Neural cell (in vitro differentiated cells): ENCODE measurements at regions not wholly inside any gene's neighbourhood (a gene's known extent, or its start where the extent isn't known, plus 50 kb on each side); places are given as distances from the start of the nearest gene placed in this dataset.
A peak's percentile ranks its signal among the peaks of the same experiment; 100 is the strongest.

Experiments
- H2AFZ ChIP-seq: fragments of 200-600, 300-800 bp; sonication (generic), shearing (Covaris generic); 2 replicates; pipeline ENCODE4 v1.6.0; 2014; ENCODE audit warnings: low read depth, mild to moderate bottlenecking, antibody characterized with exemption, low read length, moderate library complexity
- H3F3A ChIP-seq: fragments of 200-600 bp; shearing (Covaris generic); 2 replicates; pipeline ENCODE4 v1.6.1; 2016; ENCODE audit warnings: mild to moderate bottlenecking, moderate library complexity, mixed read lengths, antibody characterized with exemption, low read length; ENCODE audit not compliant: insufficient read depth, poor library complexity, severe bottlenecking
- H3K27ac ChIP-seq: fragments of 200-600, 300-800 bp; sonication (generic), shearing (Covaris generic); 2 replicates; pipeline ENCODE4 v1.5.1; 2014; ENCODE audit warnings: mild to moderate bottlenecking, low read length, moderate library complexity
- H3K27me3 ChIP-seq: fragments of 300-800, 200-600 bp; sonication (generic), shearing (Covaris generic); 2 replicates; pipeline ENCODE4 v1.6.0; 2014; ENCODE audit warnings: mild to moderate bottlenecking, low read depth, low read length, moderate library complexity; ENCODE audit not compliant: insufficient read depth
- H3K36me3 ChIP-seq: fragments of 300-800, 200-600 bp; sonication (generic), shearing (Covaris generic); 2 replicates; pipeline ENCODE4 v1.5.1; 2014; ENCODE audit warnings: mild to moderate bottlenecking, antibody characterized with exemption, low read length, moderate library complexity; ENCODE audit not compliant: insufficient read depth
- H3K4me2 ChIP-seq: fragments of 300-800, 200-600 bp; sonication (generic), shearing (Covaris generic); 2 replicates; pipeline ENCODE4 v1.6.0; 2014; ENCODE audit warnings: mild to moderate bottlenecking, low read length
- H3K4me3 ChIP-seq: fragments of 300-800, 200-600 bp; sonication (generic), shearing (Covaris generic); 2 replicates; pipeline ENCODE4 v1.5.1; 2014; ENCODE audit warnings: mild to moderate bottlenecking, low read length, moderate library complexity
- H3K79me2 ChIP-seq: fragments of 200-600 bp; shearing (Covaris generic); replicated peaks from 2 replicates; pipeline ENCODE4 v1.6.0; 2014; ENCODE audit warnings: mild to moderate bottlenecking, low read length, moderate library complexity; ENCODE audit not compliant: insufficient read depth
- H3K9ac ChIP-seq: fragments of 300-800, 200-600 bp; sonication (generic), shearing (Covaris generic); 2 replicates; pipeline ENCODE4 v1.6.1; 2016; ENCODE audit warnings: mild to moderate bottlenecking, low read length, mixed read lengths
- H3K9me2 ChIP-seq: fragments of 200-600 bp; shearing (Covaris generic); 2 replicates; pipeline ENCODE4 v1.6.1; 2016; ENCODE audit warnings: mild to moderate bottlenecking, low read length, mixed read lengths; ENCODE audit not compliant: insufficient read depth
- H3K9me3 ChIP-seq: fragments of 200-600, 300-800 bp; sonication (generic), shearing (Covaris generic); 2 replicates; pipeline ENCODE4 v1.6.1; 2016; ENCODE audit warnings: mild to moderate bottlenecking, mixed run types, low read length, moderate library complexity, mixed read lengths
- H4K20me1 ChIP-seq: fragments of 200-600 bp; shearing (Covaris generic); 2 replicates; pipeline ENCODE4 v1.6.1; 2016; ENCODE audit warnings: mild to moderate bottlenecking, mixed run types; ENCODE audit not compliant: insufficient read depth
- EP300 ChIP-seq: fragments of 450-650 bp; conservative IDR thresholded peaks from 2 replicates; pipeline ENCODE4 v1.6.1; 2014; ENCODE audit warnings: antibody characterized with exemption, mild to moderate bottlenecking, moderate library complexity; ENCODE audit not compliant: poor library complexity, severe bottlenecking
- EZH2 ChIP-seq: fragments of 200-600, 300-800 bp; shearing (Covaris generic), sonication (generic); IDR thresholded peaks from 2 replicates; pipeline ENCODE4 v1.6.1; 2014; ENCODE audit warnings: antibody characterized with exemption, low read length, borderline replicate concordance, mild to moderate bottlenecking; ENCODE audit not compliant: insufficient read depth, poor library complexity, severe bottlenecking
- MXI1 ChIP-seq: fragments of 450-650 bp; conservative IDR thresholded peaks from 2 replicates; pipeline ENCODE4 v1.6.1; 2014; ENCODE audit warnings: antibody characterized with exemption, mild to moderate bottlenecking; ENCODE audit not compliant: poor library complexity, severe bottlenecking
- POLR2AphosphoS5 ChIP-seq: IDR thresholded peaks from 2 replicates; pipeline ENCODE4 v1.6.1; 2012
- RAD21 ChIP-seq: fragments of 450-650 bp; conservative IDR thresholded peaks from 2 replicates; pipeline ENCODE4 v1.6.1; 2014; ENCODE audit warnings: antibody characterized with exemption, mild to moderate bottlenecking, moderate library complexity
- SMC3 ChIP-seq: fragments of 450-650 bp; conservative IDR thresholded peaks from 2 replicates; pipeline ENCODE4 v1.6.1; 2014; ENCODE audit warnings: antibody characterized with exemption, mild to moderate bottlenecking, moderate library complexity; ENCODE audit not compliant: poor library complexity
- TAF1 ChIP-seq: IDR thresholded peaks from 2 replicates; pipeline ENCODE4 v1.6.1; 2012; ENCODE audit warnings: low read depth
- TF ChIP-seq, protein P1 (sequence below): fragments of 450-650 bp; IDR thresholded peaks from 2 replicates; pipeline ENCODE4 v1.5.1; 2014; ENCODE audit warnings: antibody characterized with exemption, mild to moderate bottlenecking, moderate library complexity; ENCODE audit not compliant: poor library complexity, severe bottlenecking
- TF ChIP-seq, protein P2 (sequence below): IDR thresholded peaks from 2 replicates; pipeline ENCODE4 v1.6.1; 2012; ENCODE audit warnings: borderline replicate concordance

DNA sequence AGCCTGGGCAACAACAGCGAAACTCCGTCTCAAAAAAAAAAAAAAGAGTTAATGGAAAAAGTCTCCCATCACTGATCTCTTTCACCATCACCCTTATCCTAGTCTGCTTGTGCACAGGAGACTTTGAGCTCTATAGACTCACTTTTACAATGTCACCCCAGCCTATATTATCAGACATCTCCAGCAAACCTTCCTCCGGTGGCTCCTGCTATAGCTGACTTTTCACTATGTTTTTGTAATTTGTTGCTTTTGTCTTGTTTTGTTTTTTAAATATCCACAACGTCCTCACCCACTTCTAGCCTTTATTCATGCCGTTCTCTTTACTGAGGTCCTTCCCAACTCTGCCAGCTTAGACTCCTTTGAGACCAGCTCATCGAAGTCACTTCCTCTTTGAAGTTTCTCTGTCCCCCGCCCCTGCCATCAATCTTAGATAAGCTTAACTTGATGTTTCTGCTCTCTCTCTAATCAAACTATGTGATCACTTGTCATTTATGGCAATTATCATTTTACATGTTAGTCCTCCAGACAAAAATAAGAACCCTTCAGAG lies 82.7 kb upstream of the CHD2 start:
- H2AFZ ChIP-seq: no peak overlapping the region
- no peaks in the 10 kb centered on the region for H3K27me3 ChIP-seq
- no peak overlapping the region for H3K9ac ChIP-seq
- TF ChIP-seq RAD21: no peak
- TF ChIP-seq, protein P1, sequence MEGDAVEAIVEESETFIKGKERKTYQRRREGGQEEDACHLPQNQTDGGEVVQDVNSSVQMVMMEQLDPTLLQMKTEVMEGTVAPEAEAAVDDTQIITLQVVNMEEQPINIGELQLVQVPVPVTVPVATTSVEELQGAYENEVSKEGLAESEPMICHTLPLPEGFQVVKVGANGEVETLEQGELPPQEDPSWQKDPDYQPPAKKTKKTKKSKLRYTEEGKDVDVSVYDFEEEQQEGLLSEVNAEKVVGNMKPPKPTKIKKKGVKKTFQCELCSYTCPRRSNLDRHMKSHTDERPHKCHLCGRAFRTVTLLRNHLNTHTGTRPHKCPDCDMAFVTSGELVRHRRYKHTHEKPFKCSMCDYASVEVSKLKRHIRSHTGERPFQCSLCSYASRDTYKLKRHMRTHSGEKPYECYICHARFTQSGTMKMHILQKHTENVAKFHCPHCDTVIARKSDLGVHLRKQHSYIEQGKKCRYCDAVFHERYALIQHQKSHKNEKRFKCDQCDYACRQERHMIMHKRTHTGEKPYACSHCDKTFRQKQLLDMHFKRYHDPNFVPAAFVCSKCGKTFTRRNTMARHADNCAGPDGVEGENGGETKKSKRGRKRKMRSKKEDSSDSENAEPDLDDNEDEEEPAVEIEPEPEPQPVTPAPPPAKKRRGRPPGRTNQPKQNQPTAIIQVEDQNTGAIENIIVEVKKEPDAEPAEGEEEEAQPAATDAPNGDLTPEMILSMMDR: no peak
- TF ChIP-seq MXI1: no peak
- no peak for TF ChIP-seq EZH2
- peaks cover 19% of the 10 kb centered on the region for H3K79me2 ChIP-seq
- H3K4me2 ChIP-seq: no peak overlapping the region
- no peaks in the 10 kb centered on the region for H3K36me3 ChIP-seq
- H3K4me3 ChIP-seq: no peak overlapping the region
- no peak overlapping the region for H3K27ac ChIP-seq
- no peaks in the 10 kb centered on the region for H3K9me2 ChIP-seq
- H4K20me1 ChIP-seq: no peaks in the 10 kb centered on the region
- H3F3A ChIP-seq: peaks cover 5% of the 10 kb centered on the region
- no peaks in the 10 kb centered on the region for H3K9me3 ChIP-seq

DNA sequence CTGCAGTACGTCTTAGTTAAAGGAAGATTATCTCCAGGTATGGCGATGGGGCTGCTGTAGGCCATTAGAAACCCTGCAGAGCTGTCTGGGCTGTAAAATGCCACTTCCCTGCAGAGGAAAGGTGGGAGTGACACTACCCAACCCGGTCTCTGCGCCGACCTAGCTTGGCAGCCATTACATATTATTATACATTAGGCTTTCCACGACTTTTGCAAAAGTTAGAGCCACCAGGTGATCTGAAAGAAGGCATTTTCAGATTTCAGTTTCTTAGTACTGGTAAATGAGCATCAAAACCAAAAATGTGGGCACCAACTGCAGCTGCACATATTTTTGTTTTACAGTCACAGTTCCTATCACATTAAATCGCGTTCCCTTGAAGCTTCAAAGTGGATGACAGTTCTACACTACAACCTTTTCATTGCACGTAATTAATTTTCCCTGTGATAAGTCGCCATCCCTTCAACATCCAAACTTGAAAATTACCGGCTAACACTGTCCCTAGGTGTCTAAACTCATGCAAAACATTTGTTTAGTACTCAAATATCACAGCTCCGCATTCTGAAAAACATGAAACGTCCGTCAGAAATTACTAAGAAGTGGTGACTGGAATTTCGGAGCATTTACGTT lies 81.4 kb upstream of the CHD2 start:
- no peaks in the 10 kb centered on the region for H3K9me2 ChIP-seq
- no peaks in the 10 kb centered on the region for H3K27me3 ChIP-seq
- peaks cover 5% of the 10 kb centered on the region for H3F3A ChIP-seq
- peaks cover 18% of the 10 kb centered on the region for H3K79me2 ChIP-seq
- peak overlapping the region; percentile 38 for H2AFZ ChIP-seq
- H3K27ac ChIP-seq: peak overlapping the region; percentile 100
- no peaks in the 10 kb centered on the region for H4K20me1 ChIP-seq
- peak overlapping the region; percentile 62 for H3K4me3 ChIP-seq
- TF ChIP-seq POLR2AphosphoS5 (no peak), SMC3 (no peak), EZH2 (no peak), MXI1 (no peak), TAF1 (no peak), EP300 (no peak), RAD21 (no peak)
- TF ChIP-seq, protein P2, sequence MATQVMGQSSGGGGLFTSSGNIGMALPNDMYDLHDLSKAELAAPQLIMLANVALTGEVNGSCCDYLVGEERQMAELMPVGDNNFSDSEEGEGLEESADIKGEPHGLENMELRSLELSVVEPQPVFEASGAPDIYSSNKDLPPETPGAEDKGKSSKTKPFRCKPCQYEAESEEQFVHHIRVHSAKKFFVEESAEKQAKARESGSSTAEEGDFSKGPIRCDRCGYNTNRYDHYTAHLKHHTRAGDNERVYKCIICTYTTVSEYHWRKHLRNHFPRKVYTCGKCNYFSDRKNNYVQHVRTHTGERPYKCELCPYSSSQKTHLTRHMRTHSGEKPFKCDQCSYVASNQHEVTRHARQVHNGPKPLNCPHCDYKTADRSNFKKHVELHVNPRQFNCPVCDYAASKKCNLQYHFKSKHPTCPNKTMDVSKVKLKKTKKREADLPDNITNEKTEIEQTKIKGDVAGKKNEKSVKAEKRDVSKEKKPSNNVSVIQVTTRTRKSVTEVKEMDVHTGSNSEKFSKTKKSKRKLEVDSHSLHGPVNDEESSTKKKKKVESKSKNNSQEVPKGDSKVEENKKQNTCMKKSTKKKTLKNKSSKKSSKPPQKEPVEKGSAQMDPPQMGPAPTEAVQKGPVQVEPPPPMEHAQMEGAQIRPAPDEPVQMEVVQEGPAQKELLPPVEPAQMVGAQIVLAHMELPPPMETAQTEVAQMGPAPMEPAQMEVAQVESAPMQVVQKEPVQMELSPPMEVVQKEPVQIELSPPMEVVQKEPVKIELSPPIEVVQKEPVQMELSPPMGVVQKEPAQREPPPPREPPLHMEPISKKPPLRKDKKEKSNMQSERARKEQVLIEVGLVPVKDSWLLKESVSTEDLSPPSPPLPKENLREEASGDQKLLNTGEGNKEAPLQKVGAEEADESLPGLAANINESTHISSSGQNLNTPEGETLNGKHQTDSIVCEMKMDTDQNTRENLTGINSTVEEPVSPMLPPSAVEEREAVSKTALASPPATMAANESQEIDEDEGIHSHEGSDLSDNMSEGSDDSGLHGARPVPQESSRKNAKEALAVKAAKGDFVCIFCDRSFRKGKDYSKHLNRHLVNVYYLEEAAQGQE: no peak
- TF ChIP-seq, protein P1: no peak
- H3K4me2 ChIP-seq: peak overlapping the region; percentile 31
- H3K9ac ChIP-seq: peak overlapping the region; percentile 84
- H3K36me3 ChIP-seq: no peaks in the 10 kb centered on the region
- no peaks in the 10 kb centered on the region for H3K9me3 ChIP-seq
